ENCODE measurements at regions not wholly inside any gene's neighbourhood (a gene's known extent, or its start where the extent isn't known, plus 50 kb on each side); places are given as distances from the start of the nearest gene placed in this dataset.

DNA sequence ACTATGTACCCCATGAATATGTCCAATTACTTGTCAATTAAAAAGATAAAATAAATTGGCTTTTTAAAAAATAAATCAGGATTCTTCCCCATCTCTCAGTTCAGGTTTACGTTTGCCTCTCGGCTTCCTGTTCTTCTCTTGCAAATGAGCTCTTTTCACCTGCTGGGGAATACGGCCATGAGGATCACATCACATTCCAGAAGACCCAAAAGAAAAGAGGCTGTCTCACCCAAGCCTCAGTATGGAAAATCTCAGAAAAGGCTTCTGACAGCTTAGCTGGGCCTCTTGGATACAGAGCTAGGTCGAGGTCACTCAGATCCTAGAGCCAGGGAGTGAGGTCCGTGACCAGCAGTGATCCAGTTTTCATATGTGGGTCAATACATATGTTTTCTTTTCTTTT lies 171.2 kb upstream of the SDK2 start:
- intact Hi-C loops (cut with micrococcal nuclease), result no loop called here
- Histone ChIP-seq H3K27ac (ENCODE audit: low read depth, low read length) (no peak overlapping the region), H3K79me2 (ENCODE audit: insufficient read depth, low read length) (no peaks in the 10 kb centered on the region), H3K9me2 (ENCODE audit: insufficient read depth) (no peaks in the 10 kb centered on the region), H3K9me3 (ENCODE audit: control insufficient read depth in 1 of 2, insufficient read depth in 1 of 2, low read depth in 1 of 2, low read length in 2 of 2) (peaks cover 4 to 15% of the 10 kb centered on the region in 2 experiments; a peak in 3 of 4 replicates), H3K4me3 (replicated peaks in 1 of 2; ENCODE audit: low read depth in 1 of 2, low read length in 2 of 2) (no peak overlapping the region), H3K9ac (ENCODE audit: low read length) (no peak overlapping the region), H3K27me3 (ENCODE audit: insufficient read depth, low read length) (peaks cover 18% of the 10 kb centered on the region), H3K4me1 (ENCODE audit: control insufficient read depth in 1 of 2, insufficient read depth in 2 of 2, low read length in 2 of 2) (no peaks in the 10 kb centered on the region), H2AFZ (ENCODE audit: low read depth, low read length, poor library complexity, severe bottlenecking) (no peak overlapping the region), H3K36me3 (ENCODE audit: control insufficient read depth in 1 of 2, insufficient read depth in 2 of 2, low read length in 2 of 2) (no peaks in the 10 kb centered on the region), H3K4me2 (ENCODE audit: low read length) (no peak overlapping the region), H4K20me1 (ENCODE audit: insufficient read depth) (no peaks in the 10 kb centered on the region)
- DNase-seq (ENCODE audit: low read depth, low spot score) (no peak), ATAC-seq (no peak)
- BruUV-seq (replicated peaks), result no TSS peak
- CTCF ChIA-PET, result no interaction called here
- RAD21 ChIA-PET (ENCODE audit: low non-redundant PET in 1 of 2, low total read pairs in 2 of 2, uncharacterized antibody in 2 of 2, unreplicated experiment in 2 of 2), result no interaction called here
- POLR2A ChIA-PET, result no interaction called here
- TF ChIP-seq SP1 (IDR thresholded peaks at IDR 0.05; ENCODE audit: low read depth), result no peak
- no peak for TF ChIP-seq YY1 (IDR thresholded peaks at IDR 0.05; ENCODE audit: extremely low read depth, insufficient replicate concordance, low read depth, low read length)
- no peak for TF ChIP-seq JUND (IDR thresholded peaks at IDR 0.05)
- TF ChIP-seq, protein P1, sequence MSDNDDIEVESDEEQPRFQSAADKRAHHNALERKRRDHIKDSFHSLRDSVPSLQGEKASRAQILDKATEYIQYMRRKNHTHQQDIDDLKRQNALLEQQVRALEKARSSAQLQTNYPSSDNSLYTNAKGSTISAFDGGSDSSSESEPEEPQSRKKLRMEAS (IDR thresholded peaks at IDR 0.05), result no peak
- TF ChIP-seq POLR2A (IDR thresholded peaks at IDR 0.05; ENCODE audit: borderline replicate concordance, extremely low read depth, insufficient read depth, insufficient read length), result no peak
- TF ChIP-seq EZH2phosphoT487 (IDR thresholded peaks at IDR 0.05; ENCODE audit: borderline replicate concordance), result no peak
- TF ChIP-seq RAD21 (IDR thresholded peaks at IDR 0.05; ENCODE audit: low read depth), result no peak
- TF ChIP-seq, protein P2, sequence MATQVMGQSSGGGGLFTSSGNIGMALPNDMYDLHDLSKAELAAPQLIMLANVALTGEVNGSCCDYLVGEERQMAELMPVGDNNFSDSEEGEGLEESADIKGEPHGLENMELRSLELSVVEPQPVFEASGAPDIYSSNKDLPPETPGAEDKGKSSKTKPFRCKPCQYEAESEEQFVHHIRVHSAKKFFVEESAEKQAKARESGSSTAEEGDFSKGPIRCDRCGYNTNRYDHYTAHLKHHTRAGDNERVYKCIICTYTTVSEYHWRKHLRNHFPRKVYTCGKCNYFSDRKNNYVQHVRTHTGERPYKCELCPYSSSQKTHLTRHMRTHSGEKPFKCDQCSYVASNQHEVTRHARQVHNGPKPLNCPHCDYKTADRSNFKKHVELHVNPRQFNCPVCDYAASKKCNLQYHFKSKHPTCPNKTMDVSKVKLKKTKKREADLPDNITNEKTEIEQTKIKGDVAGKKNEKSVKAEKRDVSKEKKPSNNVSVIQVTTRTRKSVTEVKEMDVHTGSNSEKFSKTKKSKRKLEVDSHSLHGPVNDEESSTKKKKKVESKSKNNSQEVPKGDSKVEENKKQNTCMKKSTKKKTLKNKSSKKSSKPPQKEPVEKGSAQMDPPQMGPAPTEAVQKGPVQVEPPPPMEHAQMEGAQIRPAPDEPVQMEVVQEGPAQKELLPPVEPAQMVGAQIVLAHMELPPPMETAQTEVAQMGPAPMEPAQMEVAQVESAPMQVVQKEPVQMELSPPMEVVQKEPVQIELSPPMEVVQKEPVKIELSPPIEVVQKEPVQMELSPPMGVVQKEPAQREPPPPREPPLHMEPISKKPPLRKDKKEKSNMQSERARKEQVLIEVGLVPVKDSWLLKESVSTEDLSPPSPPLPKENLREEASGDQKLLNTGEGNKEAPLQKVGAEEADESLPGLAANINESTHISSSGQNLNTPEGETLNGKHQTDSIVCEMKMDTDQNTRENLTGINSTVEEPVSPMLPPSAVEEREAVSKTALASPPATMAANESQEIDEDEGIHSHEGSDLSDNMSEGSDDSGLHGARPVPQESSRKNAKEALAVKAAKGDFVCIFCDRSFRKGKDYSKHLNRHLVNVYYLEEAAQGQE (IDR thresholded peaks at IDR 0.05; ENCODE audit: low read depth), result no peak
- no peak for TF ChIP-seq ZNF274 (IDR thresholded peaks at IDR 0.05; ENCODE audit: low read depth, low read length)
- TF ChIP-seq CBX3 (IDR thresholded peaks at IDR 0.05; ENCODE audit: low read depth), result no peak
- no peak for TF ChIP-seq ELF1 (IDR thresholded peaks at IDR 0.05; ENCODE audit: borderline replicate concordance, low read depth)
- TF ChIP-seq EGR1 (IDR thresholded peaks at IDR 0.05; ENCODE audit: low read depth), result no peak
- TF ChIP-seq ZFX (IDR thresholded peaks at IDR 0.05), result no peak
- no peak for TF ChIP-seq SRF (IDR thresholded peaks at IDR 0.05; ENCODE audit: low read depth)
- TF ChIP-seq, protein P3, sequence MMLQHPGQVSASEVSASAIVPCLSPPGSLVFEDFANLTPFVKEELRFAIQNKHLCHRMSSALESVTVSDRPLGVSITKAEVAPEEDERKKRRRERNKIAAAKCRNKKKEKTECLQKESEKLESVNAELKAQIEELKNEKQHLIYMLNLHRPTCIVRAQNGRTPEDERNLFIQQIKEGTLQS (IDR thresholded peaks at IDR 0.05), result no peak
- no peak for TF ChIP-seq CEBPB (IDR thresholded peaks at IDR 0.05; ENCODE audit: low read depth)

All from HCT116 (cell line).